ENCODE measurements at regions not wholly inside any gene's neighbourhood (a gene's known extent, or its start where the extent isn't known, plus 50 kb on each side); places are given as distances from the start of the nearest gene placed in this dataset.
"Not testable (repeated sequence)": the region's sequence is repeated elsewhere in the genome, so short reads cannot be mapped to it uniquely, and the experiment has no call there.

DNA sequence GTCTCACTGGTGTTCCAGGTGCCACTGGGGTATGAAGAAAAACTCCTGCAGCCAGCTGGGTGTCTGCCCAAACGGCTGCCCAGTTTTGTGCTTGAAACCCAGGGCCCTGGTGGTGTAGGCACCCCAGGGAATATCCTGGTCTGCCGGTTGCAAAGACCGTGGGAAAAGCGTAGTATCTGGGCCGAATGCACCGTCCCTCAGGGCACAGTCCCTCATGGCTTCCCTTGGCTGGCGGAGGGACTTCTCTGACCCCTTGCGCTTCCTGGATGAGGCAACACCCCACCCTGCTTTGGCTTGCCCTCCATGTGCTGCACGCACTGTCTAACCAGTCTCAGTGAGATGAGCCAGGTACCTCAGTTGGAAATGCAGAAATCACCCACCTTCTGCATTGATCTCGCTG is 587.1 kb upstream of the ZFP42 start:
- not testable (repeated sequence) for DNase-seq (ENCODE audit: low read depth in 2 of 2)

DNA sequence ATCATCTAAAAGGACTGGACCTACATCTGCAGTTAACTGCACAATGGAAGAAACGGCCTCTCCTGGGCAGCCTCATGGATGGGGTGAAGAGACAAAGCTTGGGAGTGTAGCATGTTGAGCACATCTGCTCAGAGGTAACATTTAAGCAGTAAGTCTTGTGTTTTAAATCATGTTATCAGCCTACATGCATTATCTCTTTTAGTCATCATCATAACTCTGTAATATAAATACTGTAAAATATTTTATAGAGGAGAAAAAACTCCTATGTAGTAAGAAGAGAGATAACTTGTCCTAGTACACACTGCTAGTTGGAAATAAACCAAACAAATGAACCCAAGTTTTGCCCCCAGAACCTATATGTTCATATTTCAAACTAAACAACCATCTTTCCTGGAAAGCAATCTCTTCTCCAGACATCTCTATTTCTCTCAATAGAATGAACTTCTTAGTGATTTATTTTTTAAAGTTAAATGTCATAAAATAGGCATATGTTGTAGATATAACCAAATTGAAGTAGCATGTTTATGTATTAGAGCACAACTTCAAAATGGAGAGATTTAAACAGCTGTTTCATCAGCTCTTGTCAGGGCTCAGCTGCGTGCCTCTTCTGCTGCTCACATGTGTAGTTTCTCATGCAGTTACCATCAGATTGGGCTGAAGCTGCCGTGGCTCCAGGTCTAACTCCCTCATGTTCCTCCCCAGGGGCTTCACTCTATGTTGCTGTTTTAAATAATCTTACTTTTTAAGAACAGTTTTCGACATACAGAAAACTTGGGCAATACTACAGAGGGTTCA is 581.8 kb upstream of the ZFP42 start:
- DNase-seq (ENCODE audit: low read depth in 2 of 2): no peak

DNA sequence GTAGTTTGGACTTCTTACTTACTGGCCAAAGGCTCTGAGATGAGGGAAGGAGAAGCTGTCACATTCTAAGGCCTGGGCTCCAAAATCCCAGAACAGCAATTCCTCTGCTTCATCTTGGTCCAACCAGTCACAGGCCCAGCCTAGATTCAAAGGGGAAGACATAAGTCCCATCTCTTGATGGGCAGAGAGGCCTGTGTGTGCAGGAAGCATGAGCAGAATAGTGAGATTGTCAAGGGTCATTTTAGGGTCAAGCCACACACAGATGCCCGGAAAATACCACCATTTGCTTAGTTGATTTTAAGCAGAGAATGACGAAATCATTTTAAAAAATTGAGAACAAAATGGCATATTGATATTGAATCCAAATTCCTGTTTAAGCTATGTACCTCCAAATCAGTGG is 580.9 kb upstream of the ZFP42 start:
- DNase-seq (ENCODE audit: low read depth in 2 of 2): no peak

DNA sequence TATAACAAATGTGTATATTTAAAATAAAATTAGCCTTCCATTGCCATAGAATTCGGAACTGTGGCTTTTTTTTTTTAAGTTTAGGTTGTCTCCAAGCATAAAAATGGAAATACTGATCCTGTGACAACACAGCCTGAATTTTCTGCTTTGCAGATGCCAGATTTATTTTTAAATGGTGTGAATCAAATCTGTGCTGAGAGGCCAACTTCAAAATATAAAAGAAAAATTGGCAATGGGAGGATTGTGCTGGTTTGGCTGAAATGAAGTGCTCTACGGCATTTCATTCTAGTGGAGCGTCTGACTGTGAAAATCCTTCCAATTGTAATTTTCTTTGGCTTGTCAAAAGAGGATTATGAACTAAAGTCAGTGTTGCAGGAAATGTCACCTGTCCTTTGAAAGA is 580.3 kb upstream of the ZFP42 start:
- DNase-seq (ENCODE audit: low read depth in 2 of 2): no peak

DNA sequence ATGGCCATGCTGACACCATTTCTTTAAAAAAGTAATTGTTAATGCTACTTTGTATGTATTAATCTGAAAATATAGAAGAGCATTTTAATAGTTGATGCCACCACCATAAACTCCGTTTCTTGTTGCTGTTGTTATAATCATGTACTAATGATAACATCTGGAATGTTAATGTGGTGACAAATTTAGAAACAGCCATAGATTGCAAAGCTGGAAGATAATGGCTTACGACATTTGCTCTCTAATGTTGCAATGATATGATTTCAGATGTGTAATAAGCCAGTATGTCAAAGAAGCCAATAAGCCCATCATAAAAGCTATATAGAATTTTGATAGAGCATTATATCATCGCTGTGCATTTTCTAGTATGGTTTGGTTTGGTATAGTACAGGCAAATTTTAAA is 579.4 kb upstream of the ZFP42 start:
- no peak for DNase-seq (ENCODE audit: low read depth in 2 of 2)

DNA sequence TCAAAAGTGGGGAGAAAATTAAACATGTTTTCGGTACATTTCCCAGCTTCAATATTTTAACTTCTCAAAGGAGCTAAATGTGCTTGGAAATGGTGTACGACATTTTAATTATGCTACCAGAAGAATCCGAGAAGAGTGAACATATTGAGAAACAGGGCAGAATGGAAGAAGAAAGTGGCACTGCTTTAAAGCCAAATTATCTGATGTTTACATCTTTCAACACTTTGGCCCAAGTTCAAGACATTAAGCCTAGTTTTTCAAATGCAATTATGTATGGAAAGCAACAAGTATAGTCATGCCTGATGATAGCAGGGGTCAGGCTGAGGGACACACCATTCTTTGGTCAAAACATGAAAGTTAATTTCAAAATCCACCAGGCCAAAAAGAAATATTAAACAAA is 577.9 kb upstream of the ZFP42 start:
- no peak for DNase-seq (ENCODE audit: low read depth in 2 of 2)

DNA sequence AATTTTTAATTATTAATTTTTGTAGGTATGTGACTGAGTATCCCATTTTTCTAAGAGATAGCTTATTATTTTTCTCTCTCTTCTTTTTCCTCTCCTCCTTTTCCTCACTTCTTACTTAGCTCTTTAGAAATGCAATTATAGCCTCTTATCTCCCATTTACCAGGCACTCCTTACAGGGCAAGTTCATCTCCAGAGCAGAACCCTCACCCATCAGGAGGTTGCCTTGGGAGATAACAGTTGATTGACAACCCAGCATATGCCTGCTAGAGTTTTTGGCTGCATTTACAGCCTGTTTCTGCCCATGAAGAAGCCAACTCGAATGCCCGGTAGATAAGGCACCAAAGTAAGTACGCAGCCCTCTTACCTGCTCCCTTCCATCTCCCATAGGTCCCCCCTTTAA is 572.9 kb upstream of the ZFP42 start:
- DNase-seq (ENCODE audit: low read depth in 2 of 2): no peak

DNA sequence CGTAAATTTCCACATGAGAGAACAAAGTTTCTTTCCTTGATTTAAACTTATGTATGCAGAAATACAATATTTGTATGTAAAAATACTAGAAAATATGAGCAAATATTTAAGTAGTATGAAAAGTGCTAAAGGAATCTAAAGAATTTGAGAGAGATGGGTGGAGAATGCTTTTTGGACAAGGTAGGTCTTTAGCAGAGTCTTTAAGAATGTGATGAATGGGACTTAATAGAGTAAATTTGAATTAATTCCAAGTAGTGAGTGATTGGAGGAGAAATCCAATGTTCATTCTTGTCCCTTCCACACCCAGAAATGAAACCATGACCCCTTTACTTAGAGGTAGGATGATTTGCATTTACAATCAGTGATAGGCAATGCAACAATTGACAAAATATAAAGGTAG is 570.9 kb upstream of the ZFP42 start:
- DNase-seq (ENCODE audit: low read depth in 2 of 2): no peak

DNA sequence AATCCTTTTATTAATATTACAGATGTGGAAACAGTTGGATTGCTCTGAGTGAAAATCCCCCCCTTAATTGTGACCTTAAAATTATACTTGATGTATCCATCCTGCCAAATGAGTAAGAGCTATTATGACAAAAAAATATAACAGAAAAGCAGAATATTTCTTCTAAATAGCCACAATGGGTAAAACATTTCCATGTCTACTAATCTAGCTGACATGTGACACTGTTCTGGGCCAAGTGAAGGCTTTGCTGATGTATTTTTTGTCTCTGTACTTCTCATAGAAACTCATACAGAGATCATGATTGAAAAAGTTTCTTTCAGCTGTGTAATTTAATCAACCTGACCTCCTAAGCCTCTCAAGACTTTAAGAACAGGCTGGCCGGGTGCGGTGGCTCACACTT is 569.1 kb upstream of the ZFP42 start:
- DNase-seq (ENCODE audit: low read depth in 2 of 2): no peak

DNA sequence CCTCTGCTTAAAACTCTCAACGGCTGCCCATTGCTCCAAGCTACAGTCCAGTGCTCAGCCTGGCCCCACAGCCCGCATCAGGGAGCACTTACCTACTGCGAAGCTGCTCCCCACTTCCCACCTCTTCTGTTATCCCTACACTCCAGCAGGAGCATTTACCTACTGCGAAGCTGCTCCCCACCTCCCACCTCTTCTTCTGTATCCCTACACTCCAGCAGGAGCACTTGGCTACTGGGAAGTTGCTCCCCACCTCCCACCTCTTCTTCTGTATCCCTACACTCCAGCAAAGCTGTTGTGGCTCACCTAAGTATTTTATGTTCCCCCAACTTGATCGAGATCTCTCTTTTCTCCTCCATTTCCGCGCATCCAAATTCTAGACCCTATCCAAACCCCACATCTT is 563.3 kb upstream of the ZFP42 start:
- no peak for DNase-seq (ENCODE audit: low read depth in 2 of 2)

DNA sequence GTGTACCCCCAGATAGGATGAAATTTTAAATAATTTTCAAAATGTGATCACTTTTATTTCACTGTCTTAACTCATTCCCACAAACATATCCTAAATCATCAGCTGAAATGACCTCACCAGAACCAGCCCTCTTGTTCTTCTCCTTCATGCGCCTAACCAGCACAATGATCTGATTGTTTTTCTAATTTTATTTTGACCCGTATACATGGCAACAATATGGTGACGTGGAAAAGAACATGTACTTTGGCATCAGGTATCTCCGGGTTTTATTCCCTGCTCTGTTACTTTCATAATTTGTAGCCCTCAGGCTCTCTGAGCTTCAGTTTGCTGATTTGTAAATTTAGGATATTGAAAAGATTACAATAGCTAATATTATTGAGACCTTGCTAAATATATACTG is 562.4 kb upstream of the ZFP42 start:
- no peak for DNase-seq (ENCODE audit: low read depth in 2 of 2)

DNA sequence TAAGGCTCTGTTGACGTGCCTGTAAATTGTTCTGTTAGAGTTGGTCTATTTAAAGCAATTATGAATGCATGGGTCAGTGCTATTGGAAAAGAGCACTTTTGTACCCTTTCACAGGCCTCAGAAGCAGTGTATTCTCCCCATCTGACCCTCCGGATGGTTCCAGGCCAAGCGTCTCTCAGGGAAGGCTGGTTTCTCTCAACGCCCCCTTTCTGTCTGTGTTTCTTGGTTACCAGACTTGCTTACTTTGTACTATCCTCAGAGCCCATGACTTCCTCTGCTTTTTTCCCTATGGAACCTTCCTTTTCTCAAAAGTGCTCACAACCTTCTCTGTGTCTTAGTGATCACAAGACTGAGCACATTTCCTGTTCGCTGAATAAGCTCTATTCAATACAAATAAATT is 559.3 kb upstream of the ZFP42 start:
- DNase-seq (ENCODE audit: low read depth in 2 of 2): no peak

DNA sequence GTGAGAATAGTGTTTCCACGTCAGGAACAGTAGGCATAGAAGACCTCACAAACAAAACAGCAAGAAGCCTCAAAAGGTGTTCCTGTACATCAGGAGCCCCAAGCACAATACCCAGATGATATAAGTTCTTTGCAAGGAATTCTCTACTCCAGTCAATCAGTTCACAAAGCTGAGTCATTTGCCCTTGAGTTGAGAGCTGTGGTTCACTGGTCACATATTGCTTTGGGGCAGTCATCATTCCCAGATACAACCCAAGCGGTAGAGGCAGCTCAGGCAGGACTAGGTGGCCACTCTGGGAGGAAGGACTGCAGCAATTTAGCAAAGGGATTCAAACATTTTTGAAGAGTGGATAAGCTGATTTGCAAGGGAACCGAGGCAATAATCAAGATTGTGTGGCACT is 551.5 kb upstream of the ZFP42 start:
- no peak for DNase-seq (ENCODE audit: low read depth in 2 of 2)

DNA sequence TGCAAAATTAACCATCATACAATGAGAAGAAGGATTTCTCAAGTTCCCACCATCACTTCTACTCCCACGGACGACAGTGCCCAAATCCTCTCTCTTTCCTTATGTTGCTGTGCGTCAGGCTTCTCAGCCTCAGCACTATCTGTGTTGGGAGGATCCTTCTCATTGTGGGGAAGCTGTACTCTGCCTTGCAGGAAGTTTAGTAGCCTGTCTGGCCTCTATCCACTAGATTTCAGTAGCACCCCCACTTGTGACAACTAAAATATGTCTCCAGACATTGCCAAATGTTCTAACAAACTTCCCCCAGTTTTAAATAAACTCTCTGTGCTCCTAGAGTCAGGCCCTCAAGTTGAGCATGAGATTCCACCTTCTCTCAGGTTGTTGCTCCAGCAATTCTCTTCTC is 545.9 kb upstream of the ZFP42 start:
- DNase-seq (ENCODE audit: low read depth in 2 of 2): no peak

DNA sequence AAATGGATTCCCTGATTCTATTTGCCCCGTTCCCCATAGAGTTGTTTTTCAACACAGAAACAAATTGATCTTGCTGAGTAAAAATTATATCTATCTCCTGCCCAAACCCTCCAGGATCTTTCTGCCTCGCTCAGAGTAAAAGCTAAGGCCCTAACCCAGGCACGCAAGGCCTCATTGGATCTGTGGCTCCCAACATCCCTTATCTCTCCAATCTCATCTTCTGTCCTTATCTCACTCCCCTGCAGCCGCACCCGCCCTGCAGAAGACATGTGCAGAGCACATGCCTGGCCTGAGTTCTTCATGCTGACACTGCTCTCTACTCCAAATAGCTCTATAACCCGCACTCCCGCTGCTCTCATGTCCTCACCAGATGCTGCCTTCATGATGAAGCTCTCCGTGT is 543.8 kb upstream of the ZFP42 start:
- no peak for DNase-seq (ENCODE audit: low read depth in 2 of 2)

DNA sequence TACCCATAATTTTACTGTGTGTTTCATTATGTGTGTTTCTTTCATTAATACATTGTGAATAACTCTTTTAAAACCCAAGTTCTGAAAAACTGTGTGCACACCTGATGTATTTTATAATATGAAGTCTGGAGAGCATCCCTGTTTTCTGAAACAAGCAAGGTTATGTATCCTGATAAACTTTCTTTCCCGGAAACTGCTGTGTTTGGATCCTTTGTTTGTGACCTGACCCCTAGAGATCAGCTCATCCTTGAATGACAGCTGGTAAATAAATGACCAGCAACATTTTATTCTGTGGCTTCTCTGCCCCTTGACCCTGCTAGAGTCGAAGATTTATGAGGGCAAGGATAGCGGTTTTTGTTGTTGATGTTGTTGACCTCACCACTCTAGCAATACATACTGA is 535.6 kb upstream of the ZFP42 start:
- DNase-seq (ENCODE audit: low read depth in 2 of 2): no peak

DNA sequence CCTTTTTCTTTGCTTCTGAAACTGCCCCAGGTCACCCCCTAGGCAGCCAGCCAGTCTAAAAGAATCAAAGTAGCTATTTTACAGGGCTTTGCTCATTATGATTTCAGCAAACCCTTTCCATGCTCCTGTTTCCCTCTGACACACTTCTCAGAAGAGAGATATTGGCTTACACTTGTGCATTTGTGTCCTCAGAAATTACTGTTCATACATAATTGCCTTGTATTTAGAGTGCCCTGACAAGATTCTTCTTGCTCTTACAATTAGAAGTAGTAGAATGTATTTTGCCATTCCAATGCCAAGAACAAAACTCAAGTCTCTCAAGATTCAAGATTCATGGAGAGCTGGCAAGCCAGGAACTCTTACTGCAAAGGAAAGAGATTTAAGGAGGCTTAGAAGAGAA is 531.0 kb upstream of the ZFP42 start:
- DNase-seq (ENCODE audit: low read depth in 2 of 2): no peak

DNA sequence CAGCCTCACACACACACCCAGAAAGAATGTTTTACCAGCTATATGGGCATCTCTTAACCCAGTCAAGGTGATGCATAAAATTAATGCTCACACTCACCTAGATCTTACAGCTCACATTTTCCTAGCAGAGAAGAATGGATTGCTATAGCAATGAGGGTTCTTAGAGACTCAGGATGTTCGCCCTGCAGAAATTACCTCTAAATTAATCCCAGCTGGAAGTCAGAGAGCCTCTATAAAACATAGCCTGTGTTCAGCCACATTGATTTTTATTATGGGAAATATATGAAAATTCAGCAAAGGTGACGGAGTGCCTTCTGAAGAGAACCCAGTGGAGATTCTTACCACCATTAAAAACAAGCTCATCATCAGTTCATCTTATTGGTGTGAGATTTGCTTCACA is 528.3 kb upstream of the ZFP42 start:
- no peak for DNase-seq (ENCODE audit: low read depth in 2 of 2)

DNA sequence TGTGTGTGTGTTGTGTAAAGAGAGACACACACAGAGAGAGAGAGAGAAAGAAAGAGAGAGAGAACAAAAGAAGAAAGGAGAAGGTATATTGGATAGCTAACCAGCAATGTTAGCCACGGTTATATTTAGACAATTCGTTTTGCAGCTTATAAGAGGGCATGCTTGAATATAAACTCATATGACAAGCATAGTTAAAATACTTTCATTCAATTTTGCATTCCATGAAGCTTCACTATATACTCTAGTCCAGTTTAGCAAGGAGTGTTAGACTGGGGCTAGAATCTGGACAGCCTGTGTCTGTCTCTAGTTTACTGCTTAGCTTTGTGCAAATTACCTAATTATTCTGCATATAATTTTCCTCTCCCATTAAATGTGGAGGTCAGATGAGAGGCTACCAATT is 525.9 kb upstream of the ZFP42 start:
- no peak for DNase-seq (ENCODE audit: low read depth in 2 of 2)

DNA sequence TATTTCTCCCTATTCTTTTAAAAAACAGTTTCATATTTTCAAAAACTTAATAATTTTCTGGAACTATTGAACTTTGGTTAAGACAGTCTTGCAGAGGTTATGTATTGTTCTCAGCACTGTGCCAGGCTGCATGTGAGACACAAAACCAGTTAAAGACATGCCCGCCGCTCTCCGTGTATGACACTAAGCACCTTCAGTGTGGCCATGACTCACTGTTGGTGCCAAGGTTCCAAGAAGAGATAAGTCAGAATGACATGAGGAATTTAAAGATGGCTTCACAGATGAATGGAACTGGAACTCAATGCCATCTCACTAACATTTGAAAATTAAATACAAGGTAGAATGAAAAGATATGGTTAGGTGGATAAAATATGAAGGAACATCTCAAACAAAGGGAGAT is 525.5 kb upstream of the ZFP42 start:
- DNase-seq (ENCODE audit: low read depth in 2 of 2): no peak

DNA sequence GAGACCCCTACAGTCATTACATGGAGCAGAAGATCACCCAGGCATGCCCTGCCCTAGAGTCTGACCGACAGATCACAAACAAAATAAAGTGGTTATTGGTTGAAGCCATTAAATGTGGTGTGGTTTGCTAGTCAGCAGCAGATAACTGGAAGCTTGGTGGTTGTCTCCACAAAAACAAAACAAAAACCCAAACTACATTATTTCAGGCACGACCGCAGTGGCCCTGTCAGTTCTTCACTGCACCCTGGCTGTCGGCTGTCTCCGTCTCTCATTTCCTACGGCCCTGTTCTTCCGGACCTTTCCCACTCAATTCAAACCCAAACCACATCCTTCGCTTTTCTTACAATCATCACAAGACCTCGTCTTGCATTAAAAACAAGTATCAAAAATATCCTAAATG is 521.3 kb upstream of the ZFP42 start:
- no peak for DNase-seq (ENCODE audit: low read depth in 2 of 2)

DNA sequence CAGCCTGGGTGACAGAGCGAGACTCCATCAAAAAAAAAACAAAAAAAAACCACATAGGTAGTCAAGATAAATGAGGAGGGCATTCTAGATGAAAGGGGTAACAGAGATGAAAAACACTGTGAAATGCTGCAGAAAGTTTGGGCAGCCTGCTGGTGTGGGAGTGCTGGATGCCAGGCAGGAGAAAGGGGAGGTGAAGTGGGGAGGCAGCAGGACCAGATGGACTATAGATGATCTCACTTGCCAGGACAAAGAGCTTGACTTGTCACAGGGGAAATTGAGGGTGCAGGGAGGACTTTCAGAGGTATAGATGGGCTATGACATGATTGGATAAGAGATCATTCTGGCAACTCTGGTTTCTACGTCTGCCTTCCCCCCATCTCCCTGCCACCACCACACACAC is 519.7 kb upstream of the ZFP42 start:
- DNase-seq (ENCODE audit: low read depth in 2 of 2): no peak

DNA sequence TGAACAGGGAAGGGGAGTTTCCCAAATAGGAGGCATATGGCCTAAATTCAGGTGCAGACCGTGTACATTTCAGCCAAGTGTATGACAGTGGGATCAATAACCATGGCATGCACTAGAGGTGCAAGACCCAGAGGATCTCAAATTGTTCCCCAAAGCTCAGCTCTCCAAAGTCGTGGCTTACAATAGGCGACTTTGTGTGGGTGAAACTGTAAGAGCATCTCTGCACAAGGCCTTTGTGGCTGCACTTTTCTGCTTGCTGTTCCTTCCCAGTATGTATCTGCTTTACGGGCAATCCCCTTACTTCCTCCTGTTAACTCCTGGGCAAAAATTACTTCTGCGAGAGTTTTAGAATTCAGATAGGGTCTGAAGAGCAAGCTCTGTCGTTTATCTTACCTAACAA is 518.3 kb upstream of the ZFP42 start:
- no peak for DNase-seq (ENCODE audit: low read depth in 2 of 2)
